ENCODE measurements at regions not wholly inside any gene's neighbourhood (a gene's known extent, or its start where the extent isn't known, plus 50 kb on each side); places are given as distances from the start of the nearest gene placed in this dataset.
"Not testable (repeated sequence)": the region's sequence is repeated elsewhere in the genome, so short reads cannot be mapped to it uniquely, and the experiment has no call there.

DNA sequence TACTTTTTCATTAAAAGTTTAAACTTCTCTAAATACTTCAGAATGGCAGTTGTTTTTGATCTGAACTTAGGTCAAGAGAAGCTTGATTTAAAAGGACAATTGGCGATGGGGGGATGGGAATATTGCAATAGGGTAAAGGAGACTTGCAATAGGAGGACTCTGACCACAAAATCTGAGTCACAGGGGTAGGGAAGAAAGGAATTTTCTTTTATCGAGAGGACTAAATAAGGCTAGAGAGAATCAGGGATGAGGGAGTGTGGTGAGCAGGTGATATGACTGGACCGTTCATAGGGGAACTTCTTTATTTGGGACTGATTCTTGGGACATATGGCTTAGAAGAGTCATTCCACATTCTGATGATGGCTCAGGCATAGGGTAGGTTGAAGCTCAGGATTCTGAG lies 1260.2 kb downstream of the ADGRL3 start:
- no peak for DNase-seq (ENCODE audit: low read depth in 2 of 2)

DNA sequence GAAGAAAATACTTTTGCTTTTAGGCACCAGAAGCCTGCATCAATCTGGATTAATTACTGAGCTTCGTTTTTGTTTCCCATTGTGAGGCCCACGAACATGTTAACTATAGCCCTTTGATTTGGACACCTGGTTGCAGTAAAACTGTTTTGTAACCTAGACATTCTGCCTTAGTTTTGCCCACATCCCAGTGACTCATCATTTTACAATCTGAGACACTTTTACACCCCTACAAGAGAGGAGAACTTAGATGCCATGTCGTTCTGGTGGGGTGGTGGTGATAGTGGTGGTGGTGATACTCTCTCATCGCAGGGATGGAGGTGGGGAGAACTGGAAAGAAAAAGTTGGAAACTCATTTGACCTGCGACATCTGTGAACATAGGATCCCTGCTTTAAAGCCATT lies 1257.2 kb downstream of the ADGRL3 start:
- DNase-seq (ENCODE audit: low read depth in 2 of 2): no peak

DNA sequence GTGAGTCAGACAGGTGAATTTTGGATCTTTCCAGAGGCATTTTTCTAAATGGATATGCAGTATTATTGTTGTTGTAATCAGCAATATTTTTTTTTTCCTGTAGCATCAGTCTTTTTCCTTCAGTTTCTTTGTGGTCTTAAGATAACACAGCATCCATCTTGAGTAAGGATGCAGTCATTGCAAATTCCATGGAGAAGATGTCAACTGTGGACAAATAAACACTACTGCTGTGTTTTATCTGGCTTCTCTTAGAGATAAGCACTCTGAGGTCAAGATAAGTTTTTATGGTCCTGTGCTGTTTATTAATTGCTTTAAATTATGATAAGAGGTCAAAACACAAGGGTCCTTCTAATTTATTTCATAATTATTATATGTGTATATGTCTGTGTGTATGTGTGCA lies 1255.7 kb downstream of the ADGRL3 start:
- DNase-seq (ENCODE audit: low read depth in 2 of 2): no peak

DNA sequence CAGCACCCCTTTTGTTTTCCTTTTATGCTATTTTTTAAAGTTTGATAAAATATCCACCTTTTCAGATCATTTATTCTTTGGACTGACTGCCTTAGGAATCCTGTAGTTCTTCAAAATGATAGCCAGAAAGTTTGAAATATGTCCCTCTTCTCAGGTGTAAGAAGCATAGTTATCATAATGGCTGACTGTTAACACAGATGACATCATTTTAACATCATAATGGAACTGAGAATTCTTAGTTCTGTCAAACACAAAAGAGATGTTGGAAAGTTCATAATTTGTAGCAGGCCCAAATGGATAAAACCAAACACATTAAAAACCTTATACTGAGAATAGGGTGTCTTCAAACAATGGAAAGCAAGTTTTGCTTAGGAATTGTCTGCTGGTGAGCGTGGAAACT lies 1254.4 kb downstream of the ADGRL3 start:
- no peak for DNase-seq (ENCODE audit: low read depth in 2 of 2)

DNA sequence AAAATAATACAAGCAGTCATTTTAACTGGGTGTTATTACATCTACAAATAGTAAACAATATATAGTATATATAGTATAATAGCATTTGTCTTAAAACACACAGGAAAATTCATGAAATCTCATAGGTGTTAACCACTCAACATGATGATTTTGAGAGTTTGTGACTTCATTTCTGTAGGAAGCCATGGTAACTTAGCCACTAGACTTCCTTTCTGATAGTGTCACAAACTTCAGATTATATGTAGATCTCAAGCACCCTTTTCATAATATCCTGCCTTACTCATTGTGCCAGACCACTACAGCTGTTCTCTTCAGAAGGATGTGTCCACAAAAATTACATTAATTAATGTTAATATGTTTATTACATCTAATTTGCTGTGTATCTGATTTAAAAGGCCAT lies 1250.6 kb downstream of the ADGRL3 start:
- no peak for DNase-seq (ENCODE audit: low read depth in 2 of 2)

DNA sequence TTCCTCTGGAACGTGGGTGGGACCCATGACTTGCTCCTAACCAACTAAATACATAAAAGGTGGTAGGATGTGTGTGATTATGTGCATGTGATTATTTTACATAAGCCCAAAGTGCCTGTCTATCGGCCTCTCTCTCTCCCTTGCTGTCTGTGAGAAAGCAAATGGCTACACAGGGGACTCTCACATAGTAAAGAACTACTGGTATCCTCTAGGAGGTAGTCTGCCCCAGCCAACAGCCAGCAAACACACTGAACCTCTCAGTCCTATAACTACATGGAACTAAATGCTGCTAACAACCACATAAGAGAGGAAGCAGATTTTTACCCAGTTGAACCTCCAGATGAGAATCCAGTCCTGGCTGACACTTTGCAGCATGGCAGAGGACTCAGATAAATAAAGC lies 1249.4 kb downstream of the ADGRL3 start:
- DNase-seq (ENCODE audit: low read depth in 2 of 2): no peak

DNA sequence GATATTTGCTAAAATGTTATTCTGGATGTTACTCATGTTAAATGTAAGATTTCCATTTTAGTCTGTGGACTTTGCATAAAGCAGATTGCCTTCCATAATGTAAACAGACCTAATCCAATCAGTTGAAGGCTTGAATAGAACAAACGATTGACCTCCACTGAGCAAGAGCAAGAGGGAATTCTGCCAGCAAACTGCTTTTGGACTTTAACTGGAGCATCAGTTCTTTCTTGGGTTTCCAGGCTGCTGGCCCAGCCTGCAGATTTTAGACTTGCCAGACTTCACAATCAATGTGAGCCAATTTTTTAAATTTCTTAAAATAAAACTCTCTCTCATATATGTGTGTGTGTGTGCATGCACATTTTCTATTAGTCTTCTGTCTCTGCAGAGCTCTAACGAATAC lies 1248.8 kb downstream of the ADGRL3 start:
- no peak for DNase-seq (ENCODE audit: low read depth in 2 of 2)

DNA sequence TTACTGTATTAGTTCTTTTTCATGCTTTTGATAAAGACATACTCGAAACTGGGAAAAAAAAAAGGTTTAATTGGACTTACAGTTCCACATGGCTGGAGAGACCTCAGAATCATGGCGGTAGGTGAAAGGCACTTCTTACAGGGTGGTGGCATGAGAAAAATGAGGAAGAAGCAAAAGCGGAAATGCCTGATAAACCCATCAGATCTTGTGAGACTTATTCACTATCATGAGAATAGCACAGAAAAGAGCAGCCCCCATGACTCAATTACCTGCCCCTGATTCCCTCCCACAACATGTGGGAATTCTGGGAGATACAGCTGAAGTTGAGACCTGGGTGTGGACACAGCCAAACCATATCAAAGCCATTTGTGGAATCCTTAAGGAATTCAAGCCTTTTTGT lies 1238.9 kb downstream of the ADGRL3 start:
- no peak for DNase-seq (ENCODE audit: low read depth in 2 of 2)

DNA sequence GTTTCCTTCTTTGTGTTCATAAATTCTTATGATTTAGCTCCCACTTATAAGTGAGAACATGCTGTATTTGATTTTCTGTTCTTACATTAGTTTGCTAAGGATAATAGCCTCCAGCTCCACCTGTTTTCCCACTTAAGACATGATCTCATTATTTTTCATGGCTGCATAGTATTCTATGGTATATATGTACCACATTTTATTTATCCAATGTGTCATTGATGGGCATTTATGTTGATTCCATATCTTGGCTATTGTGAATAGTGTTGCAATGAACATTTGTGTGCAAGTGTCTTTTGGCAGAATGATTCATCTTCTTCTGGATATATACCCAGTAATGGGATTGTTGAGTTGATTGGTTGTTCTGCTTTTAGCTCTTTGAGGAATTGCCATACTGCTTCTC lies 1234.8 kb downstream of the ADGRL3 start:
- DNase-seq (ENCODE audit: low read depth in 2 of 2): no peak

DNA sequence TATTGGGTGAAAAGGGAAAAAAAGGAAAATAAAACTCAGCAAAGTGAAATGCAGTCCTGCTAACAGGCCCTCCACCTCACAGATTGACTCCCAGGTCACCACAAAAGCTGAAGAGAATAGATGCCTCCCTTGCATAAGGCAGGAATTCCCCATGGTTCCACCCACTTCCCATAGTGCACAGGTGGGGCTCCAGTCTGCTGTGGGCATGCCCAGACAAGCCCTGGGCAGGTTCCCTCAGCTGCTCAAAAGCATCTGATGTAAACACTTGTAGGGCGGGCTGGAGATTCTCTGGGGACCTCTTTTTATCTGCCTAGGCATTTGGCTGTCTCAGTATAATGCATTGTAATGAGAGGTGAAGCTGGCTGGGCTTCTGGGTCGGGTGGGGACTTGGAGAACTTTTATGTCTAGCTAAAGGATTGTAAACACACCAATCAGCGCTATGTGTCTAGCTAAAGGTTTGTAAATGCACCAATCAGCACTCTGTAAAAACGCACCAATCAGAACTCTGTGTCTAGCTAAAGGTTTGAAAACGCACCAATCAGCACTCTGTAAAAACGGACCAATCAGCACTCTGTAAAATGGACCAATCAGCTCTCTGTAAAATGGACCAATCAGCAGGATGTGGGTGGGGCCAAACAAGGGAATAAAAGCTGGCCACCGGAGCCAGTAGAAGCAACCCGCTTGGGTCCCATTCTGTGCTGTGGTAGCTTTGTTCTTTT lies 1231.5 kb downstream of the ADGRL3 start:
- DNase-seq (ENCODE audit: low read depth in 2 of 2): not testable (repeated sequence)

DNA sequence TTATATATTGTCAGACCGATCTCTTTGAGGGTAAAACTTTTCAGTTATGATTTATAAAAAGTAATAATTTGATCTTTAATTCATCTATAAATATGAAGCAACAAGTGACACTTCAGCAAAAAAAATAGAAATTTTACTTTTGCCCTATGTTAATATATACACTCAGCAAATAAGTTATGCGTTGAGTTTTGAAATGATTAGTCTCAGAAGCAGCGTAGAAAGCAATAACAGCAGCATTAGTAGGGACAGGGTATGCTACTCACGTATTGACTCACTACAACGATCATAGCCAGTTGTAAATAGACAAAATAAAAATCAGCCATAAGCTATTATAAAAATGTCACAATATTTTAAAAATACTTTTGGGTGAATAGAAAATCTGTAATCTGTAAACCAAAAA lies 1229.2 kb downstream of the ADGRL3 start:
- DNase-seq (ENCODE audit: low read depth in 2 of 2): no peak

DNA sequence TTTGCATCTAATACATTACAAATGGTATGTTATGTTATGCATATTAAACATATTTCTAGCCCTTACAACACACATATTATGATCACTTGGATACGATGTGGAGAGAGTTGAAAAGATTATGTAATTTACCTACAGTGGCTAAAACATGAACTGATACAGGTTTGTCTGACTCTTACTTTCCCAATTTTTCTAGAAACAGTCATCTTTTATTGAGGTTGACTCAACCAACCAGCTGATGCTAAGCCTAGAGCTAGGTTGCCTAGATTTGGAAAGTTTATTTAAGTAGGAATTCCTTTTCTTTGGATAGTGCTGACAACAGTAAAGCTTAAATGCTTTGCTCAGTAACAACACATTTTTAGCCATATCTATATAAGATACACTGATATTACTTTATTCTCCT lies 1215.1 kb downstream of the ADGRL3 start:
- no peak for DNase-seq (ENCODE audit: low read depth in 2 of 2)

DNA sequence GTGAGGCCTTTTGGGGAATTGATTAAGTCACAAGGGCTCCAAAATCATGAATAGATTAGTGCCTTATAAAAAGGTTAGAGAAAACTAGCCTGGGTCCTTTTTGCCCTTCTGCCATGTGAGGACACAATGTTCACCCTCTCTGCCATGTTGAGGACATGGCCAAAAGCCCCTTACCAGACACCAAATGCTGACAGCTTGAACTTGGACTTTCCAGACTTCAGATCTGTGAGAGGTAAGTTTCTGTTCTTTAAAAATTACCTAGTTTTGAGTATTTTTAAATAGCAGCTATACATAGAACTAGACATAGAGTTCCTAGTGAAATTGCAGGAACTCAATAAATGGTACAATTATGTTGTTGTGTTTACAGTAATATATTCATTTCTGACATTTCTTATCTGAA lies 1214.4 kb downstream of the ADGRL3 start:
- DNase-seq (ENCODE audit: low read depth in 2 of 2): no peak

DNA sequence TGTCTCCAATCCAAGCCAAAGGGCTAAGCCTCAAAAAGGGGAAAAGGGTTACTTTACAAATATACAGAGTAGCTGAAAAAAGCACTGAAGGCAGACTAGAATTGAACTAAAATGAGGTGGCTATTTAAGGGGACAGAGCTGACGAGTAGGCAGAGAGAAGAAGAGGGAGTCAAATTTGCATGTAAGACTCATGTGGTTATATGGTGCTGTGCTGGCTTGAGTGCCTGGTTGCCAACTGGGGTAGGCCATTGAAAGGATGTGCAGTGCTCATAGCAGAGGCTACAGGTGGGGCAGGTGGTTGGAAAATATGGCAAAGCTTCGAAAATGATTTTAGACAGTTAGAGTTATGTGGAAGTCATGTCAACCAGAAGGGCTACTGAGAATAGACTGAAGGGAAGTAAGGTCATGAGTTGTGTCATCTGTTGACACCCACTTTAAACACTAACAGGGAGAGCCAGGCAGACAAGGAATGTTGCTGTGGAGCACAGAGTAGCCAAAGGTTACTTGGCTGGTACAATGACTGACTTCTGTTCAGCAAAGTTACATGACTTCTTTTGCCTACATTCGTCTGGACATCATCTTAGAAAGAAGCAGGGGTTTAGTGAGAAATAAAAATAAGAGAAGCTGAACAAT lies 1210.4 kb downstream of the ADGRL3 start:
- DNase-seq (ENCODE audit: low read depth in 2 of 2): no peak

DNA sequence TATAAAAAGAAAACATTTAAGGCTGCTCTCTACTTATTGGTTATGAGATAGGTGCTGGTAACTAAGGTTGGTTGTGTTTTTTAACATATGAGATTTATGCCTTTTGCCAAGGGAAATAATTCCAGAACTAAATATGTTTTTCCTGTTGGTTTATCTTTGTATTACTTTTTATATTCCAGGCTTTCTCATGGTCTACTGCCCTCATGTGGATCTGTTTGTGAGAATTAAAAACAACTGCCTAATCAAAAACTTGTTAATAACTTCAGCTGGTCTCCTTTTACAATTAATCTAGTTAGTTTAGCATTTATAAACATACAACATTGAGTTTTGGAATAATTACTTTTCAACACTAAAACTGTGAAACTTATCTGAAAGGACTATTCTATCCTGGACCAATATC lies 1208.3 kb downstream of the ADGRL3 start:
- no peak for DNase-seq (ENCODE audit: low read depth in 2 of 2)

DNA sequence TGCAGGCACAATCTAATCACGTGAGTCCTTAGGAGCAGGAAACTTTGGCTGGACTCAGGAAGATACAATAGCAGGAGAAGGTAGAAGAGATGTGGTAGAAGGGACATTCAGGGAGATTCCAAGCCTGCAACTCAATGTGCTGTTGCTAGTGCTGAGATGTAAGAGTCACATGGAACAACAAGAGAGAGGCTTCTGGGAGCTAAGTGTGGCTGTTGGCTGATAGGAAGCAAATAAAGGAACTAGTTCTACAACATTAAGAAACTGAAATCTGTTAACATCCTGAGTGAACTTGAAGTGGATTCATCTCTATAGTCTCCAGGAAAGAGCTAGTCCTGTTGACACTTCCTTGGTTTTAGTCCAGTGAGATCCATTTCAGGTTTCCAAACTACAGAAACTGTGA lies 1207.4 kb downstream of the ADGRL3 start:
- DNase-seq (ENCODE audit: low read depth in 2 of 2): no peak

DNA sequence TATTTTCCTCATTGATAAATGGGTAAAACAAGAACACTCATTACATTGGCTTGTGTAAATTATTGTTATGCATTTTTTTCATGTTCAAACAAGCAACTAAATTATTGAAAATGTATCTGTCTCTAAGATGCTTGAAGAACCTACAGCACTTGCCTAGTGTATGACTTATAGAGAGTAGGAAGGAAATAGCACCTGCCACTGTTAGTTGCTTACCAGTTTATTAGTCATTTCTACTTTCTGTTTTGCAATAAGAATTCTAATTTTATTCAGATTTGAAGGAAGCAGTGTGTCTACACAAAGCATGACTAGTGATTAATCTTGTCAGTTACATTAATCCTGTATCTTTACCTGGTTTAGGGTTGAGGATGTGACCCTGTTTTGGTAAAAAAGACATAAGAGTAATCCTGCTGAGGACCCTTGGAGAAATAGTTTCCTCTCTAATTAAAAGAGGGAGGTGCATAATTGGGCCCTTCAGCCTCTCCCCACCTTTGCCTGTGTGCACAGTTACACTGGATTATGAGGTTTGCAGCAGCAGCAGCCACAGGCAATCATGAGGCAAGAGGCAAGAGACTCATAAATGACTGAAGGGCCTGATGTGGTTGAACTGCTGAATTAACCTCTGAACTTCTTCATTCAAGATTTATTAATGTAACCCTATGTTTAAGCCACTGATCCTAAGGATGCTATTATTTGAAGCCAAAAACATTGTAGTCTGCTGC lies 1202.1 kb downstream of the ADGRL3 start:
- DNase-seq (ENCODE audit: low read depth in 2 of 2): no peak

DNA sequence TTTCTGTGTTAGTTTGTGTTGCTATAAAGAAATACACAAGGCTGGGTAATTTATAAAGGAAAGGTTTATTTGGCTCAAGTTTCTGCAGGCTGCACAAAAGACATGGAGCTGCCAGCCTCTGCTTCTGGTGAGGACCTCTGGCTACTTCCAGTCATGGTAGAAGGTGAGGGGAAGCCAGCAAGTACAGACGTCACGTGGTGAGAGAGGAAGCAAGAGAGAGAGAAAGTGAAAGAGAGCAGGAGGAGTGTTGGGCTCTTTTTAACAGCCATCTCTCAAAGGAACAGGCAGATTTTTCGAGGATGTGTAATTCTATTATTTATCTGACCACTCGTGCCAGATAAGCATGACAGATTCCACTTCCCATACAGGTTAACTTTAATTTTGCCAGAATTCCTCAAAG lies 1199.1 kb downstream of the ADGRL3 start:
- no peak for DNase-seq (ENCODE audit: low read depth in 2 of 2)

DNA sequence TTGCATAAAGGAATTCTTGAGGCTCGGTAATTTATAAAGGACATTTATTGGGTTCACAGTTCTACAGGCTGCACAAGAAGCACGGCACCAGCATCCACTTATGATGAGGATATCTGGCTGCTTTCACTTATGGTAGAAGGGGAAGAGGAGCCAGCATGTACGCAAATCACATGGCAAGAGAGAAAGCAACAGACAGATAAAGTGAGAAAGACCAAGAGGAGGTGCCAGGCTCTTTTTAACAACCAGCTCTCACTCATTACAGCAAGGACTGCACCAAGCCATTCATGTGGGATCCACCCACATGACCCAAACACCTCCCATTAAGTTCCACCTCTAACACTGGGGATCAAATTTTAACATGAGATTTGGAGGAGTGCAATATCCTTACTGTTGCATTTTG lies 1198.2 kb downstream of the ADGRL3 start:
- DNase-seq (ENCODE audit: low read depth in 2 of 2): no peak

DNA sequence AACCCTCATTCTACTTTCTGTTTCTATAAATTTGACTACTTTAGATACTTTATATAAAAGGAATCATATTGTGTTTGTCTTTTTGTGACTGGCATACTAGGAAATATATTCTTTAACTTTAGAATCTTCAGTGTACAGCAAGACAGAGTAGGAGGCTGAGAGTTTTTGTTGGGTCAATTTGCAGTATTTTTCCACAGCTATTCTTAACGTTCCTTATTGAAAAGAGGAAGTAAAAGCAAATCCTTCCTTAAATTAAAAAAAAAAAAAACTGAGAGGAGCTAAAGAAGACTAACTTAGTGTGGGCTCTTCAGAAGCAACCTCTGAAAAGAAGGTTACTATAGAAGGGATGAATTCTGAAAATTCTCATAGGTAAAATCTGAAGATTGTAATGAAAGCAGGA lies 1194.6 kb downstream of the ADGRL3 start:
- DNase-seq (ENCODE audit: low read depth in 2 of 2): no peak

DNA sequence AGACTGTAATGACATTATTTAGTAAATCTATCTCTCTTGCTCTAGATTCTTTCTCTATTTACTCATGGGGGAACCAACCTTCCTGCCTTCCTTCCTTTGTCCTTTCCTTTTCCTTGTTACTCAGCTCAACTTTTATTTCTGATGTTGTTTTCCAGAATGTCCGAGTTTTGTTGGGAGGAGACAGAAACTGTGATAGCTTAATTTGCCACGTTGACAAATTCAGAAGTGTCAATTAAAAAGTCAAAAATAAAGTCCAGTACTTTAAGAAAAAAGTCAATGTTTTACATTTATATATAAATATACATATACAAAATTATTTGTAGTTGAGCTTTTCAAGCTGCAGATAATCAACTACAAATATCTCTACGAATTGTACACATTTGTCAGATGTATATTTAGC lies 1187.7 kb downstream of the ADGRL3 start:
- DNase-seq (ENCODE audit: low read depth in 2 of 2): no peak

DNA sequence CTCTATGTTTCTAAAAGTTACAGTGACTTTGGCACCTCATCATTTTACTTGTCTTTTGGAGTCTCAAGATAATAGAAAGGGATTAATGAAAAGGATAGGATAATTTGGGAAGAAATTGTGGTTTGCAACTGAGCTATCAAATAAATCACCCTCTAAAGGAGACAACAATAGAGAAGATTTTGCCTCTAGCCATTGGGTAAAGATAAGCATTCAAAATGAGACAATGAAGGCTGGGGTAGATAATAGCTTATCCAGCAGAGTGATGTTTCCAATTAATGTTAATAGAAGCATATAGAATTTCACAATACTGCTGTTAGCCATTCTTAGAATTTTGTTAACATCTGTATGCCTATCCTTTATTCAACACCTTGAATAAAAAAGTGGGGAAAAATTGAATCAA lies 1177.6 kb downstream of the ADGRL3 start:
- DNase-seq (ENCODE audit: low read depth in 2 of 2): no peak

DNA sequence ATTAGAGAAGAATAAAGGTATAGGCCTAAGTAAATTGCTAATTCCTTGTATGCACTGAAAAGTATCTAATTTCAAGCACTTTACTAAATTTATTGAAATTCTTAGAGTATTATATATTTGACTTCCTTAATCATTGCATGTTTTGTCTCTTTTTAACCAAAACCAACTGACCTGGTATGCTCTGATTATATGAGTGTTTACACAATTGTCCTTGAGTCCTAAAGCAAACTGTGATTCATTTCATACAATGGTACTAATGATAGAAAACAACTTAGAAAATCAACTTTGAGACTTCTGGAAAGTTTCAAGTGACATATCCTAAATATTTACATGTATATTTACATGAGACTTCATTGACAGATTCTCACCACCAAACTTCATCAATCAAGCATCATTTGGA lies 1177.1 kb downstream of the ADGRL3 start:
- no peak for DNase-seq (ENCODE audit: low read depth in 2 of 2)

Data from stimulated activated CD4-positive, alpha-beta T cell treated with anti-CD3 and anti-CD28 coated beads, Interleukin-12 subunit alpha, Interleukin-12 subunit beta, amount 100 ng/mL, for 24 hours (primary cell).